ENCODE measurements at regions not wholly inside any gene's neighbourhood (a gene's known extent, or its start where the extent isn't known, plus 50 kb on each side); places are given as distances from the start of the nearest gene placed in this dataset.
"Not testable (repeated sequence)": the region's sequence is repeated elsewhere in the genome, so short reads cannot be mapped to it uniquely, and the experiment has no call there.

DNA sequence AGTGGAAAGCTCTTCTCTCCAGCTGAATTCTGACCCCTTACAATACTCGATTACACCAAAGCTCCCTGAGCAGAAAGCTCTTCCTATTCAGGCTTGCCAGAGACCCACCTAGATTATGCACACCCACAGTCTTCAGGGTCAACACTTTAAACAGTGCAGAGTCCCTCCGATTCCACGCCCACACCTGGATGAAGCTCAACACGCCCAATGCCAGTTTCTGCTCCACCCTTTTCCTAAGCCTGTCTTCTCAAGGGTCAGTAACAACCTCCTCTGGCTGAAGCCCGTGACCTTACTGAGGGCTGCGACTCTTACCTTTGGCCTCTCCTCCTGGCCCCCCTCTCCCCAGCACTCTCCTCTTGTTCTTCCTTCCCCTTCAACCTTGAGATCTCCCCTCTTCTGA lies 492.0 kb upstream of the SALL3 start:
- no peak for DNase-seq (ENCODE audit: low read depth in 2 of 2, low spot score in 1 of 2)

DNA sequence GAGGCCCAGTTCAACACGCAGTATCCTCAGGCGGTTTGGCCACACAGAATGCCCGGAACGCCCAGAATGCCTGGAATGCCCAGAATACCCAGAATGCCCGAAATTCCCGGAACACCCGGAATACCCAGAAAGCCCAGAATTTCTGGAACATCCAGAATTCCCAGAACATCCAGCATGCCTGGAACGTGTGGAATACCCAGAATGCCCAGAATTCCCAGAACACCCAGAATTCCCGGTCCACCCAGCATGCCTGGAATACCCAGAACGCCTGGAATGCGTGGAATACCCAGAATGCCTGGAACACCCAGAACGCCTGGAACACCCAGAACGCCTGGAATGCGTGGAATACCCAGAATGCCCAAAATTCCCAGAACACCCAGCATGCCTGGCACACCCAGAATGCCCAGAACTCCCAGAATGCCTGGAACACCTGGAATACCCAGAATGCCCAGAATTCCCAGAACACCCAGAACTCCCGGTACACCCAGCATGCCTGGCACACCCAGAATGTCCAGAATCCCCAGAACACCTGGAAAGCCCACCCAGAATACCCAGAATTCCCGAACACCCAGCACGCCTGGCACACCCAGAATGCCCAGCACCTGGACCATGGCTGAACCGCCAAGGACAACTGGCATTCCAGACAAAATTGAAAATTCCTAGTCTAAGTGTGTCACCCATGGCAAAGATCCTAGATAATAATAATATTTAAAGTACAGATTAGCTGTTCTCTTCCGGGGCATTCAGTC lies 487.4 kb upstream of the SALL3 start:
- no peak for DNase-seq (ENCODE audit: low read depth in 2 of 2, low spot score in 1 of 2)

DNA sequence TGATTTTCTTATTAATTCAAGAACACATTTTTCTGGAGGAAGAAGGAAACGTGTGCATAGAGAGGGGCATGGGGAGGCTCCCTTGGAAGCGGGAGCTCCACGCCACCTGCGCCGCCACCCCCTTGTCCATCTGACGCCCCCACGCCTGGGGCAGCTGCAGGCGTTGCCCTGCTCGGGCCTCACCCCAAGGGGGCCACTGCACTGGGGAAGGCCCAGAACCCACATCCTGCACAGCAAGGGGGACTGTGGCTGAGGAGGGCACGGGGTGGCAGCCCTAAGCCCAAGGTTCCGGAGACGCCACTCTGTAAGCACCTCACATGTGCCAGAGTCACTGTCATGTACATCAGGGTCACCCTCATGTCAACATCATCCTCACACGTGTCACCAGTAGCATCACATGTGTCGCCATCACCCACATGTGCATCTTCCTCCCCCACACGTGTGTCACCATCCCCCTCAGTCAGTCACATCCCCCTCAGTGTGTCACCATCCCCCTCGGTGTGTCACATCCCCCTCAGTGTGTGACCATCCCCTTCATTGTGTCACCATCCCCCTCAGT lies 486.7 kb upstream of the SALL3 start:
- DNase-seq (ENCODE audit: low read depth in 2 of 2, low spot score in 1 of 2), result no peak

- DNase-seq (ENCODE audit: low read depth in 2 of 2, low spot score in 1 of 2), result not testable (repeated sequence)
Measured at GRCh38 chr18:78493490-78493889, 486.1 kb upstream of the SALL3 start.

DNA sequence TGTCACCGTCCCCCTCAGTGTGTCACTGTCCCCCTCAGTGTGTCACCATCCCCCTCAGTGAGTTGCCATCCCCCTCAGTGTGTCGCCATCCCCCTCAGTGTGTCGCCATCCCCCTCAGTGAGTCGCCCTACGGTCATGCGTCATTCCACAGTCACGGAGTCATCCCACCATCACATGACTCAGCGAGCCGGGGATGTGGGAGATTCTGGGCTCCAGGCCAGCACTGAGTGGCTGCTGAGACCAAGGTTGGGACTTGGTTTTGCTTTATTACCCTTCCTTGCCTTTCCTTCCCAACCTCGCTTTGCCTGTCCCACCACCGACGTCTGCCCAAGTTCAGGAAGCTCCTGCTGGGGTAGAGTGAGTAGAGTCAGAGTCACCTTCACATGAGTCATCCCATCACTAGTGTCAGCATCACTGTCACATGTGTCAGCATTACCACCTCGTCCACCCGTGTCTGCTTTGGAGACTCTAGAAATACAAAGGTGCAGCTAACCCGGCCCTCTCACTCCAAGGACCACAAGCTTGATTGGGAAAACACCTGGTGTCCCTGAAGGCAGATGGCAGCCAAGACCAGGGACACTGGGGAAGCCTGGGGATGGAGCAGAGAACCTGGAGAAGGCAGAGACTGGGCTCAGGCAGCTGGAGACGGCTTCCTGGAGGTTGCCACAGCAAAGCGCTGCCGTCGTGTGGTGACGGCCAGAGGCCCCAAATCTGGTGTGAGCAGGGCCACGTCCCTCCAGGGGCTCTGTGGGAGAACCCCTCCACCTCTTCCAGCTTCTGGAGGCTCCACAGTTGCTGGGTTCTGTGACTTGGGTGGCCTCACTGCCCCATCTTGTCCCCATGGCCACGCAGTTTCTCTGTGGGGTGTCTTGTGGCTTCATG lies 485.2 kb upstream of the SALL3 start:
- no peak for DNase-seq (ENCODE audit: low read depth in 2 of 2, low spot score in 1 of 2)

DNA sequence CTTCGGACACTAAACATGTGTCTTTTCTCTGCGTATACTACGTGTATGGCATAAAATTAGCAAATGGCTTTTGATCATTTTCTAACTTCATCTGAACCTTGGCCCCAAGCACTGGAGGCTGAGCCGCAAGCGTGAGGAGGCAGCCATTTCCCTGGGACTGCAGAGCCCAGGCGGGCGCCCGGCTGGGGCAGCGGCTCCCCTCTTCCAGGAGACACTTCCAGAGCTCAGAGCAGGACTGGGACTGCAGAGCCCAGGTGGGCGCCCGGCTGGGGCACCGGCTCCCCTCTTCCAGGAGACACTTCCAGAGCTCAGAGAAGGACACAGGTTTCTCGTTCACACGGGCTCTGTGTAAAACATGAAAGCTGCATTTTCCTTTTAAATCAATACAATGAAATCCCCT lies 484.1 kb upstream of the SALL3 start:
- no peak for DNase-seq (ENCODE audit: low read depth in 2 of 2, low spot score in 1 of 2)

GRCh38 chr18:78496079-78496478 lies 483.5 kb upstream of the SALL3 start:
- no peak for DNase-seq (ENCODE audit: low read depth in 2 of 2, low spot score in 1 of 2)

DNA sequence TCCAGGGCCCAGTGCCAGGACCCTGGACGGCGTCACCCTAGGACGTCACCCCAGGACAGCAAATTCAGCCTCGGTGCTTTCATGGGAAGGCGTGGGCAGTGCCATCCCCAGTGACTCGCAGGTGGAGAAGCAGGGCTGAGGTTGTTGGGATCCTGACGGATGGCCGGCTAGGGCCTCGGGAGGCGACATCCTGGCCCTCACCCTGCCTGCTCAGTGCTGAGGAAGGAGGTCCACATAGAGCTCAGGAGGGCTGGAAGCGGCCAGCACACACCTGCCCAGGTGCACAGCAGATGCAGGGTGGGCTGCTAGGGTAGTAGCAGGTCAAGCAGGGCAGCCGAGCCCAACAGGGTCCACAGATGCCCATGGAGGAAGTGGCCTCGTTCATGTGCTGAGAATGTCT lies 482.0 kb upstream of the SALL3 start:
- DNase-seq (ENCODE audit: low read depth in 2 of 2, low spot score in 1 of 2), result no peak

GRCh38 chr18:78499586-78499985 lies 480.0 kb upstream of the SALL3 start:
- no peak for DNase-seq (ENCODE audit: low read depth in 2 of 2, low spot score in 1 of 2)

DNA sequence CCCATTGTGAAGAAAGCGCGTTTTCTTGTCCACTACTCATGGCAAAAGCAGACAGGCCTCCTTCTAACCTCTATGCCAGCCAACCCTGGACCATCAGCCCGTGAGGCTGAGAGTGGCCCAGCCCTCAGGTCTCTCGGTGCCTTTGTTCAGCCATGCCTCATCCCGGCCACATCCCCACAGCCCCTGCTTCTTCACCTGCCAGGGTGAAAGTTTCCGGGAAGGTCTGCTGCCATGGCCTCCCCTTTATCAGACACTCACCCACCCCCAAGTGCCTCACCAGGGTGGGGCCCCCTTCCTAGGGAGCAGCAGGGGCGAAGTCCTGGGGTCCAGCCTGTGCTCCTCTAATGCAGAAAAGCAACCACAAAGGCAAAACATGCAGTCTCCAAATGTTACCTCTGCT lies 478.4 kb upstream of the SALL3 start:
- DNase-seq (ENCODE audit: low read depth in 2 of 2, low spot score in 1 of 2), result no peak

DNA sequence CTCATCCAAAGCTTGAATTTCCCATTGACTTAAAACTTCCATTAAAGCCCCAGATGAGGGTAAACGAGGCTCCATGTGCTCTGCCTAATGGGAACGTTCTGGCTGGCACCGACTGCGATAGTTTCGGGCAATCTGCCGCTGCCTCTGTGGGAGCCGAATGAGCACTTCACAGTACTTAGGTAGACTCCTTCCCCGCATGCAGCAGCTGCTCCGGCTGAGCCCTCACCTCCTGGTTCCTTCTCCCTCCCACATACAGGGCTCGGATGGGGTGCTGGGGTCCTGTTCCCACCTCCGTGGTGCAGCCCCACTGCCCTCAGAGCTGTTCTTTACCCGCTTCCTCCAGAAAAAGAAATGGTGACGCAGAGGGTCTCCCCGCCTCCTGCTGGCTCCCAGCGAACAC lies 476.5 kb upstream of the SALL3 start:
- no peak for DNase-seq (ENCODE audit: low read depth in 2 of 2, low spot score in 1 of 2)

GRCh38 chr18:78505851-78506461 lies 473.7 kb upstream of the SALL3 start:
- DNase-seq (ENCODE audit: low read depth in 2 of 2, low spot score in 1 of 2), result no peak

- DNase-seq (ENCODE audit: low read depth in 2 of 2, low spot score in 1 of 2), result no peak
Measured at GRCh38 chr18:78507217-78507616, 472.4 kb upstream of the SALL3 start.

- not testable (repeated sequence) for DNase-seq (ENCODE audit: low read depth in 2 of 2, low spot score in 1 of 2)
Measured at GRCh38 chr18:78508228-78508824, 471.3 kb upstream of the SALL3 start.

GRCh38 chr18:78510091-78510490 lies 469.5 kb upstream of the SALL3 start:
- no peak for DNase-seq (ENCODE audit: low read depth in 2 of 2, low spot score in 1 of 2)

DNA sequence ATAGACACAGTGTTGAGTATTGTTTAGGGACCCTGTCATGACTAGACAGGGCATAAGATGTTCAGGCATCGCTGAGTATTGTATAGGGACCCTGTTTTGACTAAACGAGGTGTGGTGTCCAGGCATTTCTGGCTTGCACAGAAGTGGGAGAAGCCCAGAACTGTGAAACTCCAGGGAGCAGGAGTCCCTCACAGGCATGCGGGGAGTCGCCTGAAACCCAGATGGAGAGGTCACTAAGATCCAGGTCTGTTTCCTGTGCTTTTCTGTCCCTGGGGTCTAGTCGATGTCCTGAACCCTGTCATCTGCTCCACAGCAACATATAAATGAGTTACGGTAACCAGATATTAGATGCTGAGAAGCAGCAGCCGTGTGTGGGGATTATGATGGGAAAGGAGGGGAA lies 469.0 kb upstream of the SALL3 start:
- DNase-seq (ENCODE audit: low read depth in 2 of 2, low spot score in 1 of 2), result no peak

DNA sequence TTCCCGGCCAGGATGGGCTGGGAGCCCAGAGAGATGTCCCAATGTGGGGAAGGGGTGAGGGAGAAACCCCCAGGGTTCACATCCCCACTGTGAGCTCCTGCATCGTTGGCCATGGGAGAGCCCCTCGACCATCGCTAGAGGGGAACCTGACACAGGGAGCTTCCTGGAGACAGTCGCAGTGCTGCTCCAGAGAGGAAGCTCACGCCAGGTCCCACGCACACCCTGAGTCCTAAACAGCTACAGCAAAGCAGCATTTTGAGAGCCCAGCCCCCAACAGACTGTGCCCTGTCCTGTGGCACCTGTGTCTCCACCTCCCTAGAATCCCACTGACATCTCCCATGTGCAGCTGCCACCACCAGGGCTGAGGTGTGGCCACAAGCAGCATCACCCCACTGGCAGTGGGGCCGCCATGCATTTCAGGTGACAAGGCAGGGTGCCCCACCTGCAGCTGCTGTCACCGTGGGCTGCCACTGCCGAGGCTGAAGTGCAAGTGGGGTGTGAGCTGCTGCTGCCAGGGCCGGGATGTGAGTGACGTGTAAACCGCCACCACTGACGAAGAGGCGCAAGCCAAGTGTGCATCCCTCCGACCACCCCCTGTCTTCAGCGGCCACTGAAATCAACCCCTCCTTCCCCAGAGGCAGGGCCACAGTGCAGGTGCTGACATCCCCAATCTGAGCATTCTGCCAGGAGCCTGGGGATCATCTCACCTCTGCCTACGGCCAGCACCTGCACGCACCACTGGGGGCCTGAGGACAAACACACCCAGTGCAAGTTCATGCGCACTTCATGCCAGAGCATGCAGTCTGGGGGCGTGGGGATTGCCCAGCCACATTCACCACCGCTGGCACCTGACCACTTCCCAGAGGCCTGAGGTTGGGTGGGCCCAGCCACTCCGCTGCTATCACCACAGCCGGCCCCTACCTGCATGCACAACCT lies 467.7 kb upstream of the SALL3 start:
- no peak for DNase-seq (ENCODE audit: low read depth in 2 of 2, low spot score in 1 of 2)

GRCh38 chr18:78514910-78515670 lies 464.5 kb upstream of the SALL3 start:
- no peak for DNase-seq (ENCODE audit: low read depth in 2 of 2, low spot score in 1 of 2)

DNA sequence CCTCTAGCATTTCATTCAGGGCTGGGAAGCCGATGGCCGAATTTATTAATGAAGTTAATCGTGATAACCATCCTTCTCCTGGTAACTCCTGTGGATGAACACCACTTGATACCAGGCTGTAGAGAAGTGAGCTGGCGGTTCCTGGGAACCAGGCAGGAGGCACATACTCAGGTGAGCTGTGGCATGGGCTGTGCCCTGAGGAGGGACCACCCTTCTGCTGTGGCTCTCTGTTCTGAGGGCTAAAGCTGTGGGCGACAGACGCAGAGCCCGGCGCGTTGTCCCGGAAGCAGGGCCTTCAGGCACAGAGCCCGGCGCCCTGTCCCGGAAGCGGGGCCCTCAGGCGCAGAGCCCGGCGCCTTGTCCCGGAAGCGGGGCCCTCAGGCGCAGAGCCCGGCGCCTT lies 462.3 kb upstream of the SALL3 start:
- no peak for DNase-seq (ENCODE audit: low read depth in 2 of 2, low spot score in 1 of 2)

DNA sequence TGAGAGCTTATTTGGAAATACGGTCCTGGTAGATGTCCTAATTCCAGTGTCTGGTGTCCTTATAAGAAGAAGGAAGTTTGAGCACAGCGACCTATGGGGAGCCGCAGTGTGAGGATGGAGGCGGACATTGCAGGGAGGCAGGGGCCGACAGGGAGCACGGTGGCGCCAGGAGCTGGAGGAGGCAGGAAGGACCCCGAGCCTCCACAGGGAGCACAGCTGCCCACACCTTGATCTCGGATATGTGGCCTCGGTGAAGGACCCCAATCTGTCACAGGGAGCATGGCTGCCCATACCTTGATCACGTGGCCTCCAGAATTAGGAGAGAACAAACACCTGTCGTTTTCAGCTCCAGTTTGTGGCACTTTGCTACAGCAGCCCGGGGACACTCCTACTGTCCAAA lies 461.6 kb upstream of the SALL3 start:
- no peak for DNase-seq (ENCODE audit: low read depth in 2 of 2, low spot score in 1 of 2)

Measured in stimulated activated CD8-positive, alpha-beta memory T cell treated with anti-CD3 and anti-CD28 coated beads, Interleukin-4, amount 100 ng/mL, for 1 hour (primary cell).